H1 (cell line): ENCODE measurements at regions not wholly inside any gene's neighbourhood (a gene's known extent, or its start where the extent isn't known, plus 50 kb on each side); places are given as distances from the start of the nearest gene placed in this dataset.

Experiments used
- CTCF ChIA-PET: fragments of 300-600 bp; sonication (Branson Sonifier 250); formaldehyde crosslinking; loops from one replicate; lab custom pipeline; 2021; ENCODE audit not compliant: partially characterized antibody; lab: Charles Lee
- POLR2A ChIA-PET: fragments of 300-600 bp; sonication (Branson Sonifier 250); formaldehyde crosslinking; loops from one replicate; lab custom pipeline; 2021; ENCODE audit warnings: inconsistent platforms; ENCODE audit not compliant: partially characterized antibody; lab: Charles Lee
- DNase-seq, 2 experiments: peaks; one replicate each; pipeline versions ENCODE4 v3.0.0 to v3.0.0-alpha.2; 2010 to 2022; ENCODE audit warnings: low spot score in 2 of 2, low read depth in 1 of 2, mixed read lengths in 1 of 2
- FAIRE-seq: peaks from 2 replicates; lab custom pipeline; 2011; peaks lifted over from hg19 to GRCh38; lab: Jason Lieb, UNC
- H2AFZ ChIP-seq: 2 replicates; pipeline ENCODE4 v1.8.1; 2012; ENCODE audit warnings: low read length, inconsistent platforms
- H2AK5ac ChIP-seq: 2 replicates; pipeline ENCODE4 v1.6.1; 2013; ENCODE audit warnings: low read depth, low read length
- H2BK120ac ChIP-seq: replicated peaks from 2 replicates; pipeline ENCODE3; 2013; ENCODE audit warnings: low read depth, low read length, inconsistent platforms
- H2BK12ac ChIP-seq: 2 replicates; pipeline ENCODE4 v1.6.1; 2013; ENCODE audit warnings: low read depth, low read length
- H2BK15ac ChIP-seq: 2 replicates; pipeline ENCODE4 v1.6.1; 2013; ENCODE audit warnings: low read length
- H2BK20ac ChIP-seq: 2 replicates; pipeline ENCODE4 v1.6.1; 2013; ENCODE audit warnings: low read length
- H2BK5ac ChIP-seq: 2 replicates; pipeline ENCODE4 v1.6.1; 2013; ENCODE audit warnings: low read depth, low read length
- H3K14ac ChIP-seq: 2 replicates; pipeline ENCODE4 v1.6.1; 2013; ENCODE audit warnings: inconsistent platforms; ENCODE audit not compliant: insufficient read length
- H3K18ac ChIP-seq: 2 replicates; pipeline ENCODE4 v1.6.1; 2013; ENCODE audit warnings: low read length; ENCODE audit errors: extremely low read depth
- H3K23ac ChIP-seq: 2 replicates; pipeline ENCODE4 v1.6.1; 2013; ENCODE audit warnings: inconsistent platforms; ENCODE audit not compliant: insufficient read length
- H3K23me2 ChIP-seq: 2 replicates; pipeline ENCODE4 v1.6.1; 2013; ENCODE audit warnings: low read depth, low read length
- H3K27ac ChIP-seq: 2 replicates; pipeline ENCODE4 v1.6.1; 2011; ENCODE audit warnings: low read depth, low read length, inconsistent platforms
- H3K27me3 ChIP-seq, 4 experiments: replicated peaks in 1 of 4; 1 replicate in 1 of 4; 2 replicates in 3 of 4; pipeline versions ENCODE4 v1.6.1 to v1.8.1; 2011 to 2013; ENCODE audit warnings: low read length in 3 of 4, mild to moderate bottlenecking in 3 of 4, inconsistent platforms in 2 of 4, mixed read lengths in 2 of 4, moderate library complexity in 1 of 4; ENCODE audit not compliant: control insufficient read depth in 3 of 4, insufficient read depth in 3 of 4; ENCODE audit errors: extremely low read depth in 1 of 4
- H3K36me3 ChIP-seq, 4 experiments: 2 replicates each; pipeline versions ENCODE4 v1.6.1 to v1.8.1; 2011 to 2013; ENCODE audit warnings: mild to moderate bottlenecking in 4 of 4, low read length in 3 of 4, moderate library complexity in 2 of 4, control low read depth in 1 of 4, inconsistent platforms in 1 of 4; ENCODE audit not compliant: insufficient read depth in 4 of 4, control insufficient read depth in 2 of 4
- H3K4ac ChIP-seq: replicated peaks from 2 replicates; pipeline ENCODE3; 2013; ENCODE audit warnings: low read length, low read depth, mixed read lengths, inconsistent platforms; ENCODE audit not compliant: insufficient read length
- H3K4me1 ChIP-seq, 4 experiments: replicated peaks in 1 of 4; 1 replicate in 1 of 4; 2 replicates in 3 of 4; pipeline versions ENCODE4 v1.6.1 to v1.8.1; 2011 to 2013; ENCODE audit warnings: low read length in 3 of 4, inconsistent platforms in 2 of 4, mixed read lengths in 1 of 4; ENCODE audit not compliant: insufficient read depth in 4 of 4, control insufficient read depth in 3 of 4
- H3K4me2 ChIP-seq, 2 experiments: 2 replicates each; pipeline versions ENCODE4 v1.6.1 to v1.8.1; 2011 to 2013; ENCODE audit warnings: low read depth in 2 of 2, low read length in 2 of 2, control low read depth in 1 of 2, inconsistent platforms in 1 of 2, mild to moderate bottlenecking in 1 of 2; ENCODE audit not compliant: insufficient read depth in 1 of 2
- H3K4me3 ChIP-seq, 4 experiments: fragments of 200-600, 300-600 bp in 1 of 4; sonication (generic), shearing (Covaris generic), sonication (Bioruptor Twin) in 1 of 4; 2 replicates each; pipeline versions ENCODE4 v1.5.1 to v1.8.1; 2011 to 2016; ENCODE audit warnings: low read length in 4 of 4, low read depth in 3 of 4, control low read depth in 2 of 4, inconsistent platforms in 2 of 4, mild to moderate bottlenecking in 2 of 4, mixed read lengths in 1 of 4, moderate library complexity in 1 of 4; ENCODE audit not compliant: insufficient read depth in 2 of 4; ENCODE audit errors: extremely low read depth in 1 of 4
- H3K56ac ChIP-seq: replicated peaks from 2 replicates; pipeline ENCODE3; 2013; ENCODE audit warnings: low read depth, mild to moderate bottlenecking, mixed read lengths, low read length, inconsistent platforms; ENCODE audit not compliant: insufficient read length
- H3K79me1 ChIP-seq: 2 replicates; pipeline ENCODE4 v1.6.1; 2013; ENCODE audit warnings: low read depth, low read length, control low read depth
- H3K79me2 ChIP-seq, 2 experiments: 2 replicates each; pipeline versions ENCODE4 v1.6.1 to v1.8.1; 2012 to 2013; ENCODE audit warnings: low read length in 2 of 2, mild to moderate bottlenecking in 2 of 2, inconsistent platforms in 1 of 2; ENCODE audit not compliant: insufficient read depth in 2 of 2, control insufficient read depth in 1 of 2
- H3K9ac ChIP-seq, 4 experiments: replicated peaks in 1 of 4; 1 replicate in 1 of 4; 2 replicates in 3 of 4; pipeline versions ENCODE4 v1.6.1 to v1.8.1; 2011 to 2013; ENCODE audit warnings: low read depth in 3 of 4, low read length in 3 of 4, control low read depth in 2 of 4, mild to moderate bottlenecking in 2 of 4, moderate library complexity in 2 of 4, inconsistent platforms in 1 of 4; ENCODE audit errors: extremely low read depth in 1 of 4
- H3K9me3 ChIP-seq, 2 experiments: 2 replicates each; pipeline versions ENCODE4 v1.6.1 to v1.8.1; 2012 to 2013; ENCODE audit warnings: mild to moderate bottlenecking in 2 of 2, moderate library complexity in 2 of 2, control low read depth in 1 of 2, inconsistent platforms in 1 of 2, low read depth in 1 of 2, low read length in 1 of 2, mixed read lengths in 1 of 2; ENCODE audit not compliant: insufficient read depth in 2 of 2
- H4K20me1 ChIP-seq, 2 experiments: replicated peaks in 1 of 2; 2 replicates each; pipeline versions ENCODE3 to v1.8.1; 2011 to 2013; ENCODE audit warnings: inconsistent platforms in 2 of 2, low read length in 2 of 2, mild to moderate bottlenecking in 1 of 2; ENCODE audit not compliant: insufficient read depth in 2 of 2, control insufficient read depth in 1 of 2
- H4K5ac ChIP-seq: 2 replicates; pipeline ENCODE4 v1.6.1; 2013; ENCODE audit warnings: low read length, low read depth, mixed read lengths, inconsistent platforms; ENCODE audit not compliant: insufficient read length
- H4K8ac ChIP-seq: 2 replicates; pipeline ENCODE4 v1.8.0; 2013; ENCODE audit warnings: mild to moderate bottlenecking, moderate library complexity, low read length, inconsistent platforms; ENCODE audit not compliant: insufficient read depth; ENCODE audit errors: extremely low read depth
- H4K91ac ChIP-seq: replicated peaks from 2 replicates; pipeline ENCODE3; 2013; ENCODE audit warnings: low read length, mixed read lengths, inconsistent platforms; ENCODE audit not compliant: insufficient read length
- NANOG ChIP-seq: IDR thresholded peaks from 2 replicates; pipeline ENCODE4 v1.6.1; 2011; ENCODE audit warnings: low read length, low read depth, mild to moderate bottlenecking, inconsistent platforms; ENCODE audit not compliant: insufficient read depth, poor library complexity, severe bottlenecking
- RBBP5 ChIP-seq: IDR thresholded peaks from 2 replicates; pipeline ENCODE4 v1.7.1; 2012; ENCODE audit warnings: low read depth, mild to moderate bottlenecking, inconsistent platforms, low read length, moderate library complexity, borderline replicate concordance
- RFX5 ChIP-seq: IDR thresholded peaks from 2 replicates; pipeline ENCODE4 v1.6.1; 2011; ENCODE audit warnings: low read depth, low read length, improper control_type of control experiment, borderline replicate concordance
- RNF2 ChIP-seq: fragments of 200-900, 300-1000 bp; sonication (generic); IDR thresholded peaks from 2 replicates; pipeline ENCODE4 v1.7.1; 2016; ENCODE audit warnings: borderline replicate concordance, low read depth, mild to moderate bottlenecking, antibody characterized with exemption, low read length; ENCODE audit not compliant: poor library complexity, severe bottlenecking; ENCODE audit errors: missing control alignments
- SP1 ChIP-seq: IDR thresholded peaks from 2 replicates; pipeline ENCODE4 v1.6.1; 2011; ENCODE audit warnings: low read depth, low read length
- SP4 ChIP-seq: IDR thresholded peaks from 2 replicates; pipeline ENCODE4 v1.6.1; 2012; ENCODE audit warnings: low read length, inconsistent platforms
- TAF1 ChIP-seq: IDR thresholded peaks from 2 replicates; pipeline ENCODE4 v1.6.1; 2011; ENCODE audit warnings: mild to moderate bottlenecking, low read depth, low read length
- WGBS, 2 experiments: shearing (Covaris generic) in 1 of 2; methylation state at CpG; one replicate each; pipeline versions ENCODE4 v1.1.6 to v1.1.7; 2013 to 2015; ENCODE audit warnings: low lambda C conversion rate in 2 of 2, mixed read lengths in 2 of 2, inconsistent platforms in 1 of 2, low coverage in 1 of 2, missing lambda C conversion rate in 1 of 2; ENCODE audit not compliant: insufficient replicate concordance in 2 of 2, insufficient coverage in 1 of 2, insufficient read length in 1 of 2; ENCODE audit errors: extremely low coverage in 1 of 2, missing lambda C conversion rate in 1 of 2; 5-methylcytosine and 5-hydroxymethylcytosine counted together

GRCh38 chr11:110856340-110856739, 144.1 kb upstream of the ARHGAP20 start:
- CTCF ChIA-PET, result no interaction called here
- Histone ChIP-seq H3K27ac (no peak overlapping the region), H2BK5ac (no peak overlapping the region), H3K9ac (no peak overlapping the region), H3K79me1 (no peaks in the 10 kb centered on the region), H3K23me2 (no peaks in the 10 kb centered on the region), H2AFZ (no peak overlapping the region), H3K4me1 (no peaks in the 10 kb centered on the region), H3K27me3 (no peaks in the 10 kb centered on the region), H3K14ac (no peak overlapping the region), H3K9me3 (no peaks in the 10 kb centered on the region), H3K36me3 (no peaks in the 10 kb centered on the region), H4K8ac (no peak overlapping the region), H3K4me2 (no peak overlapping the region), H4K5ac (no peak overlapping the region), H3K79me2 (no peaks in the 10 kb centered on the region), H3K4ac (no peak overlapping the region), H3K56ac (no peak overlapping the region), H2BK120ac (no peak overlapping the region), H3K4me3 (no peak overlapping the region), H2BK20ac (no peak overlapping the region), H3K23ac (no peak overlapping the region), H3K18ac (no peak overlapping the region), H2AK5ac (no peak overlapping the region), H2BK15ac (no peak overlapping the region), H4K20me1 (no peaks in the 10 kb centered on the region), H4K91ac (no peak overlapping the region), H2BK12ac (no peak overlapping the region)
- TF ChIP-seq NANOG (no peak), RNF2 (no peak), SP1 (no peak), TAF1 (no peak), RFX5 (no peak), SP4 (no peak), RBBP5 (no peak)
- DNase-seq (no peak), FAIRE-seq (no peak)
- POLR2A ChIA-PET, result no interaction called here
- WGBS, 2 experiments, result 92% methylated on average over 3 of the region's 3 CpGs; no CpG with 5 or more reads in 1 of the 2 experiments
